GM23338 (cell line): ENCODE measurements at regions not wholly inside any gene's neighbourhood (a gene's known extent, or its start where the extent isn't known, plus 50 kb on each side); places are given as distances from the start of the nearest gene placed in this dataset.

Source experiments
- ATAC-seq: fragments of 200-7000 bp; cut with Tn5 transposase; 3 replicates; pipeline ENCODE4 v1.9.1; 2020
- DNase-seq: peaks from one replicate; pipeline ENCODE4 v3.0.0-alpha.2; 2015; ENCODE audit warnings: low spot score
- H2AFZ ChIP-seq: fragments of 200-600 bp; sonication (generic); 2 replicates; pipeline ENCODE4 v1.8.0; 2016; ENCODE audit warnings: antibody characterized with exemption, mild to moderate bottlenecking, moderate library complexity
- H3F3A ChIP-seq: fragments of 200-600 bp; sonication (generic); replicated peaks from 2 replicates; pipeline ENCODE4 v1.8.0; 2017; ENCODE audit warnings: antibody characterized with exemption, mixed run types, low read depth
- H3K27ac ChIP-seq: fragments of 200-600 bp; sonication (generic); 2 replicates; pipeline ENCODE4 v1.6.1; 2016; ENCODE audit warnings: low read depth
- H3K27me3 ChIP-seq: fragments of 200-600 bp; sonication (generic); 2 replicates; pipeline ENCODE4 v1.8.0; 2016; ENCODE audit warnings: mild to moderate bottlenecking, mixed run types, moderate library complexity; ENCODE audit not compliant: insufficient read depth
- H3K36me3 ChIP-seq: fragments of 200-600 bp; sonication (generic); 2 replicates; pipeline ENCODE4 v1.8.0; 2016; ENCODE audit warnings: mild to moderate bottlenecking; ENCODE audit not compliant: insufficient read depth
- H3K4me1 ChIP-seq: fragments of 200-600 bp; sonication (generic); 2 replicates; pipeline ENCODE4 v1.8.0; 2016; ENCODE audit warnings: mild to moderate bottlenecking, moderate library complexity; ENCODE audit not compliant: insufficient read depth
- H3K4me2 ChIP-seq: fragments of 200-600 bp; sonication (generic); 2 replicates; pipeline ENCODE4 v1.7.1; 2017; ENCODE audit warnings: mixed run types
- H3K4me3 ChIP-seq: fragments of 200-600 bp; sonication (generic); 2 replicates; pipeline ENCODE4 v1.6.1; 2016; ENCODE audit warnings: mixed run types
- H3K79me2 ChIP-seq: fragments of 200-600 bp; sonication (generic); replicated peaks from 2 replicates; pipeline ENCODE4 v1.8.0; 2017; ENCODE audit warnings: mild to moderate bottlenecking; ENCODE audit not compliant: insufficient read depth
- H3K9me2 ChIP-seq: fragments of 200-600 bp; sonication (generic); 2 replicates; pipeline ENCODE4 v1.8.0; 2017; ENCODE audit not compliant: insufficient read depth
- H4K20me1 ChIP-seq: fragments of 200-600 bp; sonication (generic); replicated peaks from 2 replicates; pipeline ENCODE4 v1.8.0; 2017; ENCODE audit warnings: mild to moderate bottlenecking; ENCODE audit not compliant: insufficient read depth
- H3K27ac Mint-ChIP-seq: 2 replicates; pipeline ENCODE4 v1.8.0; 2020; ENCODE audit warnings: inconsistent platforms, mild to moderate bottlenecking, moderate library complexity, mixed read lengths
- H3K27me3 Mint-ChIP-seq: 3 replicates; pipeline ENCODE4 v1.8.0; 2022; ENCODE audit warnings: low read depth, mild to moderate bottlenecking, moderate library complexity, mixed read lengths, inconsistent platforms; ENCODE audit not compliant: insufficient read depth, poor library complexity
- H3K36me3 Mint-ChIP-seq: 3 replicates; pipeline ENCODE4 v1.8.0; 2021; ENCODE audit warnings: low read depth, mild to moderate bottlenecking, inconsistent platforms, moderate library complexity, mixed read lengths
- H3K4me1 Mint-ChIP-seq: 3 replicates; pipeline ENCODE4 v1.8.0; 2020; ENCODE audit warnings: mild to moderate bottlenecking, inconsistent platforms, mixed read lengths
- H3K4me3 Mint-ChIP-seq: 3 replicates; pipeline ENCODE4 v1.8.0; 2021; ENCODE audit warnings: moderate library complexity, mild to moderate bottlenecking, inconsistent platforms, mixed read lengths
- H3K9me3 Mint-ChIP-seq: 3 replicates; pipeline ENCODE4 v1.8.0; 2020; ENCODE audit warnings: moderate library complexity, mild to moderate bottlenecking, inconsistent platforms, mixed read lengths
- CTCF ChIP-seq, 2 experiments: fragments of 200-600 bp in 1 of 2; sonication (generic) in 1 of 2; conservative IDR thresholded peaks; 2 replicates each; pipeline versions ENCODE4 v1.5.1 to v1.6.1; 2016 to 2017; ENCODE audit warnings: antibody characterized with exemption in 2 of 2, low read depth in 2 of 2, mild to moderate bottlenecking in 2 of 2, moderate library complexity in 1 of 2
- ETS1 ChIP-seq: IDR thresholded peaks from 2 replicates; pipeline ENCODE4 v1.6.1; 2016; ENCODE audit warnings: antibody characterized with exemption
- EZH2 ChIP-seq: fragments of 200-600 bp; sonication (generic); IDR thresholded peaks from one replicate; pipeline ENCODE4 v1.8.0; 2017; ENCODE audit warnings: antibody characterized with exemption, mild to moderate bottlenecking, low read depth; ENCODE audit not compliant: unreplicated experiment
- JUNB ChIP-seq: IDR thresholded peaks from one replicate; pipeline ENCODE4 v1.6.1; 2016; ENCODE audit warnings: antibody characterized with exemption; ENCODE audit not compliant: unreplicated experiment
- NANOG ChIP-seq: IDR thresholded peaks from 2 replicates; pipeline ENCODE4 v1.6.1; 2016; ENCODE audit warnings: antibody characterized with exemption, borderline replicate concordance
- POLR2AphosphoS5 ChIP-seq: IDR thresholded peaks from 2 replicates; pipeline ENCODE4 v1.6.1; 2016; ENCODE audit warnings: antibody characterized with exemption, low read depth
- REST ChIP-seq: IDR thresholded peaks from one replicate; pipeline ENCODE4 v1.6.1; 2018; ENCODE audit warnings: antibody characterized with exemption; ENCODE audit not compliant: unreplicated experiment
- STAT1 ChIP-seq: IDR thresholded peaks from one replicate; pipeline ENCODE4 v1.6.1; 2016; ENCODE audit warnings: antibody characterized with exemption; ENCODE audit not compliant: unreplicated experiment
- ZNF331 ChIP-seq: fragments of 250-450 bp; sonication (Bioruptor Pico); IDR thresholded peaks from 2 replicates; pipeline ENCODE4 v1.5.0; 2020; ENCODE audit warnings: low read depth, mild to moderate bottlenecking, moderate library complexity
- ZNF462 ChIP-seq: fragments of 250-450 bp; sonication (Bioruptor Pico); IDR thresholded peaks from 2 replicates; pipeline ENCODE4 v1.5.0; 2020; ENCODE audit warnings: mild to moderate bottlenecking, moderate library complexity

GRCh38 chr2:238777369-238778067 lies 70.4 kb upstream of the TWIST2 start:
- H3K27ac Mint-ChIP-seq, result no peak overlapping the region
- ATAC-seq, result no peak
- H3K4me1 Mint-ChIP-seq, result no peaks in the 10 kb centered on the region

More at GRCh38 chr2:238777369-238778067, 70.4 kb upstream of the TWIST2 start:
- Histone ChIP-seq H3K27me3 (no peaks in the 10 kb centered on the region), H4K20me1 (no peaks in the 10 kb centered on the region), H3F3A (no peaks in the 10 kb centered on the region), H3K27ac (no peak overlapping the region), H3K79me2 (no peaks in the 10 kb centered on the region), H2AFZ (no peak overlapping the region), H3K36me3 (no peaks in the 10 kb centered on the region), H3K4me1 (no peaks in the 10 kb centered on the region), H3K4me3 (no peak overlapping the region), H3K9me2 (0 out of 2 replicates have a peak, but pooled peaks cover 3% of the 10 kb centered on the region), H3K4me2 (no peak overlapping the region)
- TF ChIP-seq ZNF462 (no peak), NANOG (no peak), ETS1 (no peak), CTCF (conservative IDR thresholded peaks at IDR 0.05; ENCODE audit: low read depth in 2 of 2) (no peak), STAT1 (no peak), JUNB (no peak), REST (no peak), EZH2 (no peak), POLR2AphosphoS5 (no peak), ZNF331 (CRISPR knock-in tag) (no peak)
- Mint-ChIP-seq H3K27me3 (peaks cover 1% of the 10 kb centered on the region), H3K9me3 (peaks cover 13% of the 10 kb centered on the region; the same call in 1 of the 3 replicates), H3K4me3 (no peak overlapping the region), H3K36me3 (no peaks in the 10 kb centered on the region; the same call in 2 of the 3 replicates)
- DNase-seq, result no peak
